K562 (cell line): ENCODE measurements at regions not wholly inside any gene's neighbourhood (a gene's known extent, or its start where the extent isn't known, plus 50 kb on each side); places are given as distances from the start of the nearest gene placed in this dataset.
A peak's percentile ranks its signal among the peaks of the same experiment; 100 is the strongest.

ENCODE experiments used
- ATAC-seq: fragments of 200-7000 bp; cut with Tn5 transposase; 3 replicates; pipeline ENCODE4 v1.9.1; 2020; ENCODE audit warnings: moderate library complexity
- BruUV-seq: library from RNA; stranded (reverse); fragments of 400-500 nt; replicated peaks from 2 replicates; lab custom pipeline; 2021; lab: Mats Ljungman, UMichigan
- CTCF ChIA-PET: fragments of 300-600 bp; formaldehyde crosslinking; extraction: SDS; loops from one replicate; lab custom pipeline; 2021; ENCODE audit warnings: low intra/inter-chr PET ratio; lab: Yijun Ruan, JAX
- POLR2A ChIA-PET: fragments of 300-600, 350-650 bp; sonication (Branson Sonifier 250); formaldehyde crosslinking; extraction: SDS; loops from one replicate; lab custom pipeline; 2021; ENCODE audit warnings: antibody characterized with exemption, inconsistent platforms; lab: Yijun Ruan, JAX
- DNase-seq, 4 experiments: peaks; one replicate each; pipeline versions ENCODE4 v3.0.0 to v3.0.0-alpha.2; 2011 to 2018; ENCODE audit warnings: low spot score in 3 of 4, mixed read lengths in 3 of 4; ENCODE audit errors: extremely low read depth in 1 of 4
- FAIRE-seq: peaks from 2 replicates; lab custom pipeline; 2011; peaks lifted over from hg19 to GRCh38; lab: Jason Lieb, UNC
- H2AFZ ChIP-seq: 2 replicates; pipeline ENCODE4 v1.6.0; 2011; ENCODE audit warnings: low read depth, low read length, control low read depth, inconsistent platforms
- H3K27ac ChIP-seq: fragments of 200-600 bp; 3 replicates; pipeline ENCODE4 v1.8.0; 2011; ENCODE audit warnings: low read depth, mild to moderate bottlenecking, control low read depth, inconsistent platforms, low read length, moderate library complexity, mixed read lengths; ENCODE audit errors: extremely low read depth
- H3K27me3 ChIP-seq, 2 experiments: fragments of 300-600 bp in 1 of 2; 2 replicates in 1 of 2; 3 replicates in 1 of 2; pipeline versions ENCODE4 v1.6.0 to v1.8.0; 2011; ENCODE audit warnings: inconsistent platforms in 2 of 2, low read length in 2 of 2, mild to moderate bottlenecking in 1 of 2, mixed read lengths in 1 of 2, moderate library complexity in 1 of 2; ENCODE audit not compliant: control insufficient read depth in 2 of 2, insufficient read depth in 2 of 2
- H3K36me3 ChIP-seq: fragments of 300-600 bp; 3 replicates; pipeline ENCODE4 v1.8.0; 2011; ENCODE audit warnings: mild to moderate bottlenecking, low read length, inconsistent platforms; ENCODE audit not compliant: control insufficient read depth, insufficient read depth
- H3K4me1 ChIP-seq, 2 experiments: fragments of 200-600 bp in 1 of 2; replicated peaks in 1 of 2; 2 replicates in 1 of 2; 3 replicates in 1 of 2; pipeline versions ENCODE4 v1.5.1 to v1.8.0; 2011; ENCODE audit warnings: inconsistent platforms in 2 of 2, low read length in 2 of 2, mild to moderate bottlenecking in 1 of 2, mixed read lengths in 1 of 2, moderate library complexity in 1 of 2; ENCODE audit not compliant: control insufficient read depth in 2 of 2, insufficient read depth in 2 of 2
- H3K4me2 ChIP-seq: 2 replicates; pipeline ENCODE4 v1.6.1; 2011; ENCODE audit warnings: low read length, control low read depth, inconsistent platforms, mixed read lengths; ENCODE audit not compliant: insufficient read depth
- H3K4me3 ChIP-seq: fragments of 200-600 bp; sonication (generic), shearing (Covaris generic); 2 replicates; pipeline ENCODE4 v1.5.1; 2016; ENCODE audit warnings: control low read depth, inconsistent platforms
- H3K79me2 ChIP-seq: fragments of 200-600 bp; 3 replicates; pipeline ENCODE4 v1.8.0; 2011; ENCODE audit warnings: low read length, inconsistent platforms; ENCODE audit not compliant: control insufficient read depth, insufficient read depth
- H3K9ac ChIP-seq, 2 experiments: 2 replicates each; pipeline versions ENCODE4 v1.6.0 to v1.6.1; 2011; ENCODE audit warnings: low read depth in 2 of 2, low read length in 2 of 2, control low read depth in 1 of 2, inconsistent platforms in 1 of 2, mild to moderate bottlenecking in 1 of 2, mixed read lengths in 1 of 2; ENCODE audit not compliant: insufficient read depth in 1 of 2
- H3K9me1 ChIP-seq: one replicate; pipeline ENCODE4 v1.6.0; 2011; ENCODE audit warnings: inconsistent platforms, mild to moderate bottlenecking, low read length, moderate library complexity; ENCODE audit not compliant: control insufficient read depth, insufficient read depth
- H3K9me3 ChIP-seq: replicated peaks from 2 replicates; pipeline ENCODE4 v1.5.1; 2011; ENCODE audit warnings: low read depth, low read length, inconsistent platforms; ENCODE audit not compliant: control insufficient read depth, insufficient read depth
- H4K20me1 ChIP-seq: replicated peaks from 2 replicates; pipeline ENCODE4 v1.6.1; 2011; ENCODE audit warnings: low read length, inconsistent platforms, mixed read lengths; ENCODE audit not compliant: control insufficient read depth, insufficient read depth
- ZBTB11 ChIP-seq, 3 experiments: fragments of 200-800 bp in 1 of 3; fragments of 250-450 bp in 1 of 3; fragments of 450-650 bp in 1 of 3; sonication (Bioruptor Pico) in 1 of 3; sonication (Bioruptor generic) in 1 of 3; formaldehyde crosslinking in 1 of 3; IDR thresholded peaks; 2 replicates each; pipeline versions ENCODE4 v1.6.1 to v1.8.0; 2016 to 2022; ENCODE audit warnings: mild to moderate bottlenecking in 2 of 3, missing genetic modification characterization in 2 of 3, missing compliant biosample characterization in 1 of 3, moderate library complexity in 1 of 3
- ZFPM2 ChIP-seq: fragments of 250-450 bp; sonication (Bioruptor Pico); IDR thresholded peaks from 2 replicates; pipeline ENCODE4 v1.5.1; 2022; ENCODE audit warnings: mild to moderate bottlenecking
- WGBS: fragments of 100-300 bp; shearing (Covaris generic); methylation state at CpG from one replicate; pipeline ENCODE4 v1.1.6; 2016; ENCODE audit warnings: low coverage, mixed read lengths; ENCODE audit not compliant: insufficient coverage; ENCODE audit errors: missing lambda C conversion rate; 5-methylcytosine and 5-hydroxymethylcytosine counted together
- in situ Hi-C: fragments of 300-500 bp; cut with MboI; formaldehyde crosslinking; loops from 4 replicates; pipeline ENCODE4 v1.15.0; 2018; ENCODE audit warnings: inconsistent platforms, mixed read lengths
- intact Hi-C: fragments of 100-400 bp; cut with micrococcal nuclease; formaldehyde crosslinking; loops from 2 replicates; pipeline ENCODE4 v1.14.2; 2022

- DNase-seq = no peak
- H3K9me3 ChIP-seq = no peaks in the 10 kb centered on the region
- WGBS = 95% methylated on average over 11 of the region's 11 CpGs
- H2AFZ ChIP-seq = peak overlapping the region; percentile 3; the same call in 1 of the 2 replicates
- TF ChIP-seq ZFPM2 = no peak
- no peak for TF ChIP-seq ZBTB11 (CRISPR knock-in tag; IDR thresholded peaks at IDR 0.05)
- no peak for FAIRE-seq
- no peak overlapping the region for H3K4me2 ChIP-seq
- H3K4me1 ChIP-seq = peaks cover 22 to 42% of the 10 kb centered on the region in 2 experiments; a peak in 4 of 5 replicates
- H3K9ac ChIP-seq = peak overlapping the region in 1 of 2 experiments; percentile 61; a peak in 1 of 4 replicates
- POLR2A ChIA-PET = interaction anchor here (0.6 to 1.4 kb wide), 4 partner anchors 12 to 192 kb away, joined by 3 to 5 read pairs (median 4); no protein-coding TSS in a partner anchor
- CTCF ChIA-PET = no interaction called here
- H4K20me1 ChIP-seq = no peaks in the 10 kb centered on the region
- no TSS peak for BruUV-seq
- no peak overlapping the region for H3K27ac ChIP-seq
- H3K36me3 ChIP-seq = no peaks in the 10 kb centered on the region
- no peaks in the 10 kb centered on the region for H3K79me2 ChIP-seq
- no peak overlapping the region for H3K4me3 ChIP-seq
- no peaks in the 10 kb centered on the region for H3K27me3 ChIP-seq
- intact Hi-C loops (no loop called here), in situ Hi-C loops (no loop called here)
- no peak for ATAC-seq
- H3K9me1 ChIP-seq = no peaks in the 10 kb centered on the region
Measured at GRCh38 chr1:91594383-91595055, 93.9 kb downstream of the CDC7 start.
